Mesenteric fat pad (tissue), 1 donor: ENCODE measurements at regions not wholly inside any gene's neighbourhood (a gene's known extent, or its start where the extent isn't known, plus 50 kb on each side); places are given as distances from the start of the nearest gene placed in this dataset.

Source experiments
- DNase-seq: peaks from one replicate; pipeline ENCODE4 v3.0.0-alpha.2; 2020; ENCODE audit warnings: low spot score
- donor health status: DM: yes; HTN: yes; CAD: no.

DNA sequence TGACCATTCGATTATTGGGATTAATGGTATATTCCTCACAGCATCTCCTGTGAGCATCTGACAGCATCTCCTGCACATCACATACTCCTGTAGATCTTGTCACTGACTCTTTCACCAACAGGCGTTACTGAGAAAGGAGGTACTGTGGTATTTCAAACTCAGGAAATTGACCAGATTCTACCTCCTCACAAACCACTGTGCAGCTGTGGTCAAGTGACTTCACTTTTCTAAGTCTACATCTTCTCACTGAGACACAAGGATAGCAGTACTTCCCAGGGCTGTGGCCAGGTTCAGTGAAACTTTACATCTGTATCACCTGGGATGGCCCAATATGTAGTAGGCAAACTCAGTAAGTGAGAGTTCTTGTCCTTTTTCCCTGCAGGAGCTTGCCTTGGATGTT lies 332.3 kb upstream of the ADAMTSL1 start:
- DNase-seq = no peak

DNA sequence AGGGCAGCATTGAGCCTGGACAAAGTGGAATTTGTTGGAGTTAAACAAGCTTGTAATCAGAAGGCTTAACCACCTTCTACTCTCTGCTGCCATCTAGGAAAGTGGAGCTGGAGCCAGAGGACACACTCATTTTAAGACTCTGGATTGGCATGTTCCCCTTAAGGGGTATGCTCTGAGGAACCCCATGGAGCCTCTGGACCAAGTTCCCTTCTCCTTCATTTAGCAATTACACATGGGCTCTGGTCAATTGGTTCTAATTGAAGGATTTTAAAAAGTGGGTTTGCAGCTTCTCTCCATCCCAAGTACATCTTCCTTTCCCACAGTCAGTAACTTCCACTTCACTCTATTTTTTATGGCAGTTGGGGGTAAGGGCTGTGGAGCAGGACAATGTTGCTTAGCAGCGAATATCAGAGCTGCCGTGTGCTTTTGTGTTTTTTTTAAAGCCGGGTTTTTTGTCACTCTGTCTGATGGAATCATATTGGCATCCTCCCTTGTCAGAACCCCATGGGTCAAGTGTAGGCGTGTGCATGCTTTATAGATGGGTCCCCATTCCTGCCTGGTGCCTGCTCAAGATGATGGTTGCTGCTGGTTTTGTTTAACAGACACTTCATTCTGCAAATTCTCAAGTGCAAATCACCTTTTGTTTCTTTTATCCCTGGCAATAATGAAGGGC lies 330.7 kb upstream of the ADAMTSL1 start:
- no peak for DNase-seq

DNA sequence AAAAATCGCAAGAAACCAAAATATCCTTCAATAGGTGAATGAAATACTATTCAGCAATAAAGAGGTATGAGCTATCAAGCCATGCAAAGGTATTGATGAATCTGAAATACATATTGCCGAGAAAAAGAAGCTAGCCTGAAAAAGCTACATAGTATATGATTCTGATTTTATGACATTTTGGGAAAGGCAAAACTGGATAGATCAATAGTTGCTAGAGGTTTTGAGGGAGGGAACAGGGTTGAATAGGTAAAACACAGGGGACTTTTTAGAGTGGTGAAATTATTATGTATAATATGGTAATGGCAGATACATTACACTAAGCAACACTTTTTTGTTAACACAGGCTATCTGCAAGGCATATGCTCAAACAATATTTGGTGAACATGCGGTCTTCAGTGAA lies 327.6 kb upstream of the ADAMTSL1 start:
- DNase-seq = no peak

DNA sequence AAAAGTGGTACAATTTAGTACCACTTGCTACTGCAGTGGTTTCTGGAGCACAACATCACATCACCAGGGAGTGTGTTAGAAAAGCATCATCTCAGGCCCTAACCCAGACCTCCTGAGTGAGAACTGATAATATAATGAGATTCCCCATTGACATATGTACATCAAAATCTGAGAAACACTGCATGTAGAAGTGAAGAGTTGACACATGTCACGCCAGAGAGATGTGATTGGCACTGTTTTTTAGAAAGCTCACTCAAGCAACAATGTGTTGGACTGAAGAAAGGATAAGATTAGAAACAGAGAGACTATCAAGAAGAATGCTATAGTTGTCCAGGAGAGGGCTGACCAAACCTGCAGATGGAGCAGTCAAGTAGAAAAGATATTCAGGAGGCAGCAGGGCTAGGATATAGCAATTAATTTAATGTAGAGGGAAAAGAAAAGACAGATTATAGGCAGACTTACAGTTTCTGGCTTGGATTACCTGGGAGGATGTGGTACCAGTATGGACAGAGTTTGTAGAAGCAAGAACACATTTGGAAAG lies 324.4 kb upstream of the ADAMTSL1 start:
- DNase-seq = no peak

DNA sequence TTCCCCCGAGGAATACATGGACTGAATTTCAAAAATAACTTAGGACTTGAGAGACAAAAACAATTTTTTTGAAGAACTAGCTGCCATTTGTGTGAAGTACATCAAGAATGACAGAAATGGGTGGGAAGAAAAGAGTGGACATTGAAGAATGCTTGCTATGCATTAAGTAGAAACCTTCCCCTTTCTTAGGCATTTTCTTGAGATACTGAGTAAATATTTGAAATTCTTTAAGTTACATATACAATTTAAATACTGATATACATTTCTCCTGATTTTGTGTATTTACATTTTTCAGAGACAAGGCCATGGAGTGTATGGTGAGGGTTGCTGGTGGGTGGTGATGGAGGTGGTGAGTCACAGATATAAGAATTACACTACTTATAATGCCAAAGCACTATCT lies 319.3 kb upstream of the ADAMTSL1 start:
- DNase-seq = no peak

DNA sequence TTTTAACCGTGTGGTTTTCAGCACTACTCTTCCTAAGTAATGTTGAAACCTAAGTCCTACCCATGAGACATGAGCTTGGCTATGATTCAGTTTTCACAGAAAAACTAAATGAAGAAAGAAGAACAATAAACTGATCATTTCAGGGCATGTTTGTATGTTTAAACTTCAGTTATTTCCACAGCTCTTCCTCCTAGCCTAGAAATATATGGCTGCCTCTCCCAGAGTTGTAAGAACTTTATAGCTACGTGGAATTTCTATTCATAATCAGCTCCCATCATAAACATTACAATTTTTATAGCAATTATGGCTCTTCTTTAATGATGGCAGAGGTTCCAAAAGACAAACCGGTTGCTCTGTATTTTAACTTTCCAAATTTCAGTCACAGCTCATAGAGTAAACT lies 314.7 kb upstream of the ADAMTSL1 start:
- DNase-seq = no peak

DNA sequence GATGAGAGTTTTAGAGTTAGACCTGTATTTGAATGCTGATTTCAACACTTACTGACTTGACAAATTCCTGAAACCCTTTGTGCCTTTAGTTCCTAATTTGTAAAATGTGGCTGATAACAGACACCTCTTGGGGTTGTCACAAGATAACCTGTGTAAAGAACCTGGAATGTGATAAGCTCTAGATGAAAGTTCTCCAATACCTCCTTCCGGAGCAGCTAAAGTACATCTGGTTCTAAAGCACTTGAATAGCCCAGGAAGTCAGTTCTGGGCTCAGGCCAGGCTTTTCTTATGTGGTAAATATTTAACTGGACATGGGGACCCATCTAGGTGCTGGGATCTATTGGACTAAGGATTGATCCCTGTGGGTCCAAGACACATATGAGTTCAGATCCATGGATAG lies 310.8 kb upstream of the ADAMTSL1 start:
- no peak for DNase-seq

DNA sequence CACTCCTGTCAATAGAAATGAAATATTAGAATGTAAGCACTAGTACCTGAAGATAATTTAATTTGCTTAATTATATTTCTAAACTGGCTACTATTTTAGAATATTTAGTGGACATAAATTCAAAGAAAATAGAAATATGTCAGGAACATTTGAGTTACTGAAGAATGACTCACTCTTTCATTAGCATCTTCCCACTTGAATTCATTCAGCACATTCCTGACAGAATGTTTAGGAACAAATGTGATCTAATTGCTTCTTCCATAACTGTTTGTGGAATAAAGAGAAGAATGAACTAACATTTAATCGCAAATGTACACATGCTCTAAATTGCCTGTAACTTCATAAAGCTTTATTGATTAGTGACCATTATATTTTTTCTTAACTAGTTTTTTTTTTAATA lies 306.2 kb upstream of the ADAMTSL1 start:
- DNase-seq = no peak

DNA sequence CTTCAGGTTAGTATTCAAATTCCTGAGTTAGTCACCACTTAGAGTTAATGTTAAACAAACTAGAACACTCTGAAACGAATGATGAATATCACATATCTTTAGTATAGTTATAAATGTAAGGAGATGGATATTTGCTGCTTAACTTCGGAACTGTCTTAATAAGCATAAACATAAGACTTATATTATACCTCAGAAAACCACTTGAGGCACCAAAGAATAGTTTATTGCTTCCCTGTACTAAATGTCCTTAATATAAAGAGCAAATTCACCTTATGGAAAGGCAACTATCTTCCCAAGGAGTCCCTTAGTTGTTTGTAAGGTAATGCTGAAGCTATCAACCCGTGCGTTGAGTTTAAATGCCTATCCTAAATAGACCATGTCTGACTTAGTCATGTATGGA lies 300.0 kb upstream of the ADAMTSL1 start:
- DNase-seq = no peak

DNA sequence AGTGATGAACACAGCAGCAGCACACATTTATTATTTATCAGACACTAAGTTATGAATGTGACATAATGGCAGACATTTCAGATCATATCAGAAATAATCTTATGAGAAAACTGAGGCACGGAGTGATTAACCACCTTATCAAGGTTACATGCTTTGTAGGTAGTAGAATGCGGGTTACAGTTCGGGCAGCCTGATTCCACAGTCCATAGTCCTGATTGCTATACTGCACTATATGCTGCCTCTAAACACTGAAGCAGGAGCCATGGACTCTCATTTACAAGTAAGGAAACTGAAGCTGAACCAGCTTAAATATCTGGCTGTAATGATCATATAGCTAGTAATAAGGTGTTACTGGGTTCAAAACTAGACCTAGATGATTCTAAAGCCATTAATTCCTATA lies 291.3 kb upstream of the ADAMTSL1 start:
- no peak for DNase-seq

DNA sequence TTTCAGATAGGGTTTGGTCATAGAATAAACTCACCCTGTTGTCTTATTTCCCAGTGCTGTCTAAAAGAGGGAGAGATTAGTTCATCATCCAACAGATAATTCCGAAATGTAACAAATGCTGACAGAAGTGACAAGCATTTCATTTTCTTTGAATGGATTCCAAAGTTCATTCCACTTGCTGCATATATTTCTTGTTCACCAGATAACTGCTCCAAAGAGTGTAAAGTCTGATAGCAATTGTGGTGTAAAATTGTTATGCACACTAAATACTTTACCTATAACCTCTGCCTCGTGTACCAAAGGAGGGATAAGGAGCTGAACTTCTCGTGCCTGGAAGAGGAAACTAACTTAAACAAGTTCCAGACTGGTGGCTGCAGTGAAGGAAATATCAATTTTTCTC lies 290.0 kb upstream of the ADAMTSL1 start:
- no peak for DNase-seq

DNA sequence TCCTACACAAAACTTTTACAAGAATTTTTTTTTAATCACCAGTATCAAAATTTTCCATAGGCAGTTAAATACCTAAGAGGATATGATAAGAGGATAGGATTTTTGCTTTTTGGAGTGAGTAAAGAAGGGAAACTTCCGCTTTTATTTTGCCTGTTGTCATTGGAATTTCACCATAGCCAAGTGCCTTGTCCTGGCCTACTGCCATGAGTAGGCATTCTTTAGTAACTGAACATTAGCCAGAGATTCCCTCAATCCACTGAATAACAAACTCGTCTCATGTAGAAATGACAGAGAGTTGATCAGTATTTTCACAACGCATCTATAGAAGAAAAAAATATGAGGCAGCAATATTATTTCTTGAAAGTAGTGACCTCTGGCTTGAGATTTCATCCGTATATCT lies 289.6 kb upstream of the ADAMTSL1 start:
- DNase-seq = no peak

DNA sequence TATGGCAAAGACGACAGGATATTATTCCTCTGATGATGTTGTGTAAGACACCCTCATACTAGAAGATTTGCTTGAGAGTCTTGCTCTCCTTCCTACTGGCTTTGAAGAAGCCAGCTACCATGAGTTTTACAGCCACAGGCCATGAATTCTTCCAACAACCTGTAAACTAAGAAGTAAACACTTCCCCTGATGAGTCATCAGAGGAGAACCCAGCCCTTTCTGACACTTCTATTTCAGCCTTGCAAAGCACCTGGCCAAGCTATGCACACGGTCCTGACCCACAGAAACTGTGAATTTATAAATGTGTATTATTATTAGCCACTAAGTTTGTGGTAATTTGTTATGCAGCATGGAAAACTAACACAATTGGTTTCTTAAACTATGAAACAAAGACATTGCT lies 288.8 kb upstream of the ADAMTSL1 start:
- no peak for DNase-seq

DNA sequence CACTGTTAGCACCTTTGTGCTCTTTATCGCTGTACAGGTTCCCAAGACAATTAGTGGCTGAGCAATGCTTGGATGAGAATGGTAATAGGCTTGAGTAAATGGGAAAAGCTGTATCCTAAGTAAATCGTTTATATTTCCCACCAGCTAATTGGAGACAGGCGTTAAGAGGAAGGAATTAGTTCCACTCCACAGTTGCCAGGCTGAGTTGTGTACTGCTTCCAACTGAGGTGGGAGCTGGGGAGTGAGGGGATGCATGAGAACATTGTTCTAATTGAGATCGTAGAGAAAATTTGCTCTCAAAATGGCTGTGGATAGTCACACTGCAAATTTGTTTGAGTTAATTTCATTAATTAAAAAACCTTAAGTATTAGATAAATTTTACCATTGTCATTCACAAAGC lies 285.0 kb upstream of the ADAMTSL1 start:
- DNase-seq = no peak

DNA sequence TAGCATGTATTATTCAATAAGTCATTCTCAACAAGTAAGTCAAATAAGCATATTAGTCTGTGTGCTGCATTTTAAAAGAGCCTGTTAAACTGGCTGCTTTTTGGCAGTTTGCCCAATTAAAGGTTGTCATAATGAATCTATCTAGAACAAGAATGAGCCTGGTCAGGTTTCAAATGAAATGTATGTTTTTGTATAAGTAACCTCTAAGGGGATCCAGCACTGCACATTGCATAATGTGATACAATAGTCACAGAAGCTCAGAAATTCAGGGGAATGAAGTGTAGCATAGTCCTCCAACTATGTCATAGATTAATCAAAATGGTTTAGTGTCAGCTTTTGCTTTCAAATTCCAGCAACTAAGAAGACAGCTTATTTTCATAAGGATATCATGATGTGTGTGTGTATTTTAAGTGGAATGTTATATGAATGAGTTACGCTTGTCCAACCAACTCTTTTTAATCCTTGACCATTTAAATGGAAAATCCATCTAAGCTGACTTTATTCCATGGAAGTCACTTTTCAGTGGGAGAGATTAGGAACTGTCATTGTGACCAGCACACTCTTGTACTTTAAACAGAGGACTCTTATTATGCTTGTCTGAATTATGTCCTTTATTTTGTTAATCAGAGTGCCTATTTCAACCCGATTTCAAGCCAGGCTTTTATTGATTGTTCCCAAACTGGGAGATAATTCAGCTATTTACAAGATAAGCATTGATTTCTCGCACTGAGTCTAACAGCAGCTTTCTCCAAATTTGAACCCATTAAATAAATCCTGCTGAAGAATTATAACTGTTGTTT lies 283.9 kb upstream of the ADAMTSL1 start:
- no peak for DNase-seq

DNA sequence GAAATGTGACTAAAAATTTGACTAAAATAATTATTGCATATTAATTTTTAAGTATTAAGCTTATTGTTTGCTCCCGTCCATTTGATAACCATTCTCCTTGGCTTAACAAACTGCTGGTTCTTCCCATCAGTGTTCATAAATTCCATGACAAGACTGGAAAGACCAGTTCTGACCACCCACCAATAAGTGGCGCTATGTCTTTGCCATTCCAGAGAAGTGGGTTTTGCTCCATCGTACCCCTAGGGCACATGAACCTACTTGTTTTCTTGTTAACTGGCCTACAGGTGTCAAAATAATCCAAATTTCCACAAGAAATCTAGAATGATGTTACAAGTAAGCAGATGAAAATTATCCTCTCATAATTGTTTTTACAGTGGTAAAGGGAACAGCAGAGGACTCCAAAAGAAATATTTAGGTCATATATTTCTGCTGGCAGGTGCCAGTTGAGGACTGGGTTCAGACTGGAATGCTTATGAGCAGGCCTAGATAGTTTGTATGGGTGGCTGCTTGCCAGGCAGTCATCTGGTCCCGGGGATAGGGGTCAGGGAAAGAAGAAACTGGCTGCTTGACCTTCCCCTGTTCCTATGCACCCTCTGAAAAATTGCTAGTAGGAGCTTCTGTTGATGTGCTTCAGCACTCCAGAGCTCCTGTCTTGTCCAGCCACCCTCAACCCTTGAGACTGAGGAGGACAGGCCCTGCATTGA lies 283.1 kb upstream of the ADAMTSL1 start:
- DNase-seq = no peak

DNA sequence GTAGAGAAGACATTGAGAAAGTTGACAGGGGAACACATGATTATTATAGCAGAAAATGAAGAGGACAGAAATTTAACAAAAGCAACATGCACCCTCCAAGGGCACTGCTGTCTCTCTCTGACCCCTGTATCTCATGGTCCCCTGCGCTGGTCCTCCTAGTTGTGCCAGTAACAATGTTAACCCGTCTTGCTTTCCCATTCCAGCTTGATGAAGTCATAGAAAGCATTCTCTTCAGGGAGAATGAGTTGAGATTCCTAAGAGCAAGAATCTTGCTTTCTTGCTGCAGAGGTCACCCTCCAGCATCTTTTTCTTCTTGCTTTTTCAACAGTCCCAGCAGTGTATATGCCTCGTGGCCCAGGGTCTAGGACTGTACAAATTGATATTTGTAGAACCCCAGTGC lies 279.6 kb upstream of the ADAMTSL1 start:
- DNase-seq = no peak

DNA sequence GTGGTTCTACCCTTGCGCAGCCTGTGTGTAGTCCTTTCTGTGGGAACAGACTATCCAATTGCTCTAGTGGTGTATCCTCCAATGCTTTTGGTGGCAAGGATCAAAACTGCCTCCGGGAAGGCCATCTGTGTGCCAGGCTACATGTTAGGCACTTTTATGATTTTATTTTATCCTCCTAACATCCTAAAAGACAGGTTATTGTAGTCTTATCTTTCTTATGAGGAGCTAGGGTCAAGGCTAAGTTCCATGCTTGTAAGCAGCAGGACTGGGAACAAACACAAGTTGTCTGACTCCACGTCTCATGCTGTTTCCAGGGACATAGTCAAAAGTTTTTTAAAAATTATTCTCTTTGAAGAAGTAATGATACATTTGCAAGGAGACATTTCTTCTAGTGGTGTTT lies 278.7 kb upstream of the ADAMTSL1 start:
- no peak for DNase-seq

DNA sequence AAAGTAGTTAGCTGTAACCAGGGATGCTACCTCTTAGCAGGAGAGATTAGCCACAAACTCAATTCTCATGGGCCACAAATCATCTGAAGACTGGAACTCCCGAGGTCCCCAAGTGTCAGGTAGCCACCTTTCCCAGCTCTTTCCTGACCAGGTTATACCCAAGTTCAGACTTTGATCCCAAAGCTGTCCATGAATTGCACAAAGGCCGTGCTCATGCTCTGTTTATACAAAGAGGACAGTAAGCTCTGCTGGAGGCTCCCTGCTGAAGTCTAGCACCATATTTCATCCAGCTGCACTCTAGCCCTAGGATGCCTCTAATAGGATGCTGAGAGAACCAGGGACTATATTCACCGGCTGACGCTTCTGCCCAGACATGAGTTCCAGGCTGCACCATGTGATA lies 271.0 kb upstream of the ADAMTSL1 start:
- no peak for DNase-seq

DNA sequence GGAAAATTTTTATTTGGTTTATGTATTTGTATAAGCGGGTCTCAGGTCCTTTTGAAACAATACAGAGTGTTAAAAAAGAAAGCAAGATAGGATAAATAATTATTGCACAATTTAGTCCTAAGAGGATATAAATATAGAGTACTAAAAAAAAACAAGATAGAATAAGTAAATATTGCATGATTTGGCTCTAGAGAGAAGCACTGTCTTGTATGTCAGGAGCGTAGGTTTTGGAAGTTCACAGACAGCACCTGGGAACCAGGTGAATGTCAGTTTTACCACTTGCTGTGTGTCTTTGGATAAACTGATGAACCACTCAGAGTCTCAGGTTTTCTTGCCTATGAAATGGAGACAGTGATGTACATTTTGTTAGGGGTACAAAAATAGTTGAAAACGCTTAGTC lies 266.2 kb upstream of the ADAMTSL1 start:
- DNase-seq = no peak

DNA sequence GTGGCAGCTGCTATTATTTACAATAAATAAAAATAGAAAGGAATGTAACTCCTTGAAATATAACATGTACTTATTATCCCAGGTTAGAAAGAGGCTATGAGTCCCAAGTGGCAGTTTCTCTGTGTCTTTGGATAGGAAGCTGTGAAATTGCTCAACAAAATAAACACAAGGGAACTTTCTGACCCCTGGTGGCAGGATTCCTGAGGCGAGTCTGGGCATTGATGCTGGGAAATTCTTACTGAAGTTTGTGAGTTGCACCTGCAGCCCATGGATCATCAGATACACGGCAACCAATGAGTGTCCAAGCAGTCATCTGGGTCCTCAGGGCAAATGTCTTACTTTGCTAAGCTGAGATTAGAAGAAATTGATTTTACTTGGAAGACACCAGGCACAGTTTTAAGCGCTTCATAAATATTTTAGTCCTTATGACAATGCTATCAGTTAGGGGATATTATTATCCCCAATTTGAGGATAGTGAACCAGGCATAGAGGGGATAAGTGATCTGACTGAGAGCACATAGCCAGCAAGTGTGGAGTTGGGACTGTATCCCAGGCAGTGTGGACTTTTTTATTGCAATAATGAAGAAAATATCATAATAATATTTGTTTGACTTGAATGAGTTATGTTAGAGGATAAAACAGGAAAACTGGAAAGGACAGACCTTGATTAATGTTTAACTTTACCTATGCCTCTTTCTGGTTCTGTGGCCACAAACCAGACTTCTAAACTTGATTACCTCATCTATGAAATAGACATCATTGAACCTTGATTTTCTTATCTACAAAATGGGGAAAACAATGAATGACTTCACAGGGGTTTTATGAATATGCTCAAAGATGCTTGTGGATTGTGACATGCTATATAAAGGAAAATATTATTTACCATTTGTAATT lies 265.5 kb upstream of the ADAMTSL1 start:
- DNase-seq = no peak
